Activated CD4-positive, alpha-beta T cell treated with anti-CD3 and anti-CD28 coated beads, Interleukin-2, amount 10 ng/mL, durations not matched to agents 24 days and 14 days (primary cell): ENCODE measurements at regions not wholly inside any gene's neighbourhood (a gene's known extent, or its start where the extent isn't known, plus 50 kb on each side); places are given as distances from the start of the nearest gene placed in this dataset.

Source experiments
- DNase-seq: peaks from one replicate; pipeline ENCODE4 v3.0.0; 2022
- H3K27ac Mint-ChIP-seq: one replicate; pipeline ENCODE4 v1.8.0; 2022; ENCODE audit warnings: mild to moderate bottlenecking, mixed read lengths
- H3K27me3 Mint-ChIP-seq: one replicate; pipeline ENCODE4 v1.8.0; 2022; ENCODE audit warnings: mixed read lengths
- H3K36me3 Mint-ChIP-seq: one replicate; pipeline ENCODE4 v1.8.0; 2022; ENCODE audit warnings: low read depth, mild to moderate bottlenecking, mixed read lengths
- H3K4me1 Mint-ChIP-seq: one replicate; pipeline ENCODE4 v1.8.0; 2021; ENCODE audit warnings: mixed read lengths
- H3K4me3 Mint-ChIP-seq: one replicate; pipeline ENCODE4 v1.8.0; 2022; ENCODE audit warnings: mild to moderate bottlenecking, moderate library complexity, mixed read lengths
- H3K9me3 Mint-ChIP-seq: one replicate; pipeline ENCODE4 v1.8.0; 2021; ENCODE audit warnings: mixed read lengths
- intact Hi-C: fragments of 100-400 bp; cut with micrococcal nuclease; formaldehyde crosslinking; loops from one replicate; pipeline ENCODE4 v1.15.1; 2023

DNA sequence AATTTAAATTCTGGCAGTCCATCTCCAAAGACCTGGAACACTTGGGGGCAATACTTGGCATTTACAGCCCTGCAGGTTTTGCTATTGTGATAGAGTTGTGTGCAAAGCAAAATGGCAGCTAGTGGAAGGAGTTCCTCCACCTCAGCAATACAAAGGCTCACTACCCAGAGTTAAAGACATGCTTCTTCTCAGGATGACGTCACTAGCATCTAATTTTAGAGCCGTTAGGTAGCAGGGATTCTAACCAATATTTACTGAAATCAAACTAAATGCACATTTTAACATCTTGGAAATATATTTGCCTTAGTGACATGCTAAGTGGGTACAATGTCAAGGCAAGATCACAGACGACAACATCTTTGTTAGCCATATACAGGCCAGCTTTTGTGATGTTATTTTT, 261.6 kb downstream of the MAN2A1 start:
- no peaks in the 10 kb centered on the region for H3K36me3 Mint-ChIP-seq
- no peak overlapping the region for H3K27ac Mint-ChIP-seq
- H3K4me1 Mint-ChIP-seq, result peaks cover 3% of the 10 kb centered on the region
- H3K27me3 Mint-ChIP-seq, result no peaks in the 10 kb centered on the region
- intact Hi-C loops, result no loop called here
- no peaks in the 10 kb centered on the region for H3K9me3 Mint-ChIP-seq
- no peak for DNase-seq
- no peak overlapping the region for H3K4me3 Mint-ChIP-seq

GRCh38 chr5:109951758-109952157, 262.0 kb downstream of the MAN2A1 start:
- intact Hi-C loops, result no loop called here
- no peaks in the 10 kb centered on the region for H3K27me3 Mint-ChIP-seq
- no peaks in the 10 kb centered on the region for H3K36me3 Mint-ChIP-seq
- DNase-seq, result peak; percentile 24
- no peak overlapping the region for H3K27ac Mint-ChIP-seq
- peaks cover under 1% of the 10 kb centered on the region for H3K4me1 Mint-ChIP-seq
- no peak overlapping the region for H3K4me3 Mint-ChIP-seq
- no peaks in the 10 kb centered on the region for H3K9me3 Mint-ChIP-seq

- no peak overlapping the region for H3K4me3 Mint-ChIP-seq
- H3K4me1 Mint-ChIP-seq, result no peaks in the 10 kb centered on the region
- peak; percentile 37 for DNase-seq
- no peaks in the 10 kb centered on the region for H3K36me3 Mint-ChIP-seq
- H3K27ac Mint-ChIP-seq, result no peak overlapping the region
- intact Hi-C loops, result no loop called here
- H3K9me3 Mint-ChIP-seq, result no peaks in the 10 kb centered on the region
- H3K27me3 Mint-ChIP-seq, result no peaks in the 10 kb centered on the region
These were observed 264.0 kb downstream of the MAN2A1 start for GRCh38 chr5:109953761-109954160.

GRCh38 chr5:109956884-109957283, 267.2 kb downstream of the MAN2A1 start:
- no peak for DNase-seq
- intact Hi-C loops, result no loop called here
- Mint-ChIP-seq H3K27ac (no peak overlapping the region), H3K27me3 (no peaks in the 10 kb centered on the region), H3K4me1 (no peaks in the 10 kb centered on the region), H3K36me3 (no peaks in the 10 kb centered on the region), H3K9me3 (no peaks in the 10 kb centered on the region), H3K4me3 (no peak overlapping the region)

GRCh38 chr5:109958082-109958481, 268.4 kb downstream of the MAN2A1 start:
- H3K4me1 Mint-ChIP-seq, result peaks cover 3% of the 10 kb centered on the region
- H3K36me3 Mint-ChIP-seq, result no peaks in the 10 kb centered on the region
- no peaks in the 10 kb centered on the region for H3K27me3 Mint-ChIP-seq
- H3K27ac Mint-ChIP-seq, result no peak overlapping the region
- intact Hi-C loops, result no loop called here
- no peak overlapping the region for H3K4me3 Mint-ChIP-seq
- no peak for DNase-seq
- H3K9me3 Mint-ChIP-seq, result no peaks in the 10 kb centered on the region

DNA sequence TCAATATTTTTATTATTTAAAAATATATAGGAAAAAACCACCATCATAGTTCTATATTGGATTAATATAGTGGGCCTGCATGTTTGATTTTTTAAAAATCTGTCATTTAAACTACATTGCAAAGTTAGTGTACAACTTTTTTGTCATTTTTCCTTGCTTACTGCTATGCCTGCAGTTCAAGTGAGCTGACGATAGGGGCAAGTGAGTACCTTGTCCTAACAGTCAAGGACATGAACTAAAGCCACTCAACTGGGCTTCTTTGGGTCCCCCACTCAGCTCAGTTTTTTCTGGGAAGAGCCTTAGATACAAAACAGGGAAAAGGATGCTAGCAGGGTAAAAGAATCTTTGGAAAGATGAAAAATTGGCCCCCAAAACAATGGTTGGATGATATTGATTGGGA, 269.9 kb downstream of the MAN2A1 start:
- no peak for DNase-seq
- intact Hi-C loops, result loop anchor here (10.0 kb wide), 1 partner anchor 125 kb away; no protein-coding TSS in a partner anchor
- Mint-ChIP-seq H3K4me3 (no peak overlapping the region), H3K9me3 (no peaks in the 10 kb centered on the region), H3K4me1 (peaks cover 6% of the 10 kb centered on the region), H3K27ac (no peak overlapping the region), H3K27me3 (no peaks in the 10 kb centered on the region), H3K36me3 (no peaks in the 10 kb centered on the region)

DNA sequence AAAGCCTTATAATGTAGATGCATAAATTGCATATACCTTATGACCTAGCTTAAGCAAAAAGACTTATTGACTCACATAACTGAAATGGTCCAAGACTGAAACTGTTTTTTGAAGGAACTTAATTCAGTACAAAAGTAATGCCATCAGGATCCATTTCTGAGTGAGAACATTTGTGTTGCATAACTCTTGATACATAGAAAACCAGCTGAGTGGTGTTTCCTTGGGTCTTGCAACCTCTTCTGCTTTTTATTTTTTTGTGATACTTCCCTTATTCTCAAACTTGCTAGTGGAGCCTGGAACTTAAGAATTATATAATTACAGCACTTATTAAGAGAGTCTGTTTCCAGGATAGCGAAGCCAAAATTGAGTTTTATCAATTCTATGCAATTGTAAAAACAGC, 272.0 kb downstream of the MAN2A1 start:
- no peak for DNase-seq
- no peaks in the 10 kb centered on the region for H3K27me3 Mint-ChIP-seq
- intact Hi-C loops, result loop anchor here (2.0 to 10.0 kb wide), 2 partner anchors 17 to 123 kb away; no protein-coding TSS in a partner anchor
- H3K27ac Mint-ChIP-seq, result no peak overlapping the region
- peaks cover 3% of the 10 kb centered on the region for H3K9me3 Mint-ChIP-seq
- peaks cover 6% of the 10 kb centered on the region for H3K4me1 Mint-ChIP-seq
- no peak overlapping the region for H3K4me3 Mint-ChIP-seq
- no peaks in the 10 kb centered on the region for H3K36me3 Mint-ChIP-seq

DNA sequence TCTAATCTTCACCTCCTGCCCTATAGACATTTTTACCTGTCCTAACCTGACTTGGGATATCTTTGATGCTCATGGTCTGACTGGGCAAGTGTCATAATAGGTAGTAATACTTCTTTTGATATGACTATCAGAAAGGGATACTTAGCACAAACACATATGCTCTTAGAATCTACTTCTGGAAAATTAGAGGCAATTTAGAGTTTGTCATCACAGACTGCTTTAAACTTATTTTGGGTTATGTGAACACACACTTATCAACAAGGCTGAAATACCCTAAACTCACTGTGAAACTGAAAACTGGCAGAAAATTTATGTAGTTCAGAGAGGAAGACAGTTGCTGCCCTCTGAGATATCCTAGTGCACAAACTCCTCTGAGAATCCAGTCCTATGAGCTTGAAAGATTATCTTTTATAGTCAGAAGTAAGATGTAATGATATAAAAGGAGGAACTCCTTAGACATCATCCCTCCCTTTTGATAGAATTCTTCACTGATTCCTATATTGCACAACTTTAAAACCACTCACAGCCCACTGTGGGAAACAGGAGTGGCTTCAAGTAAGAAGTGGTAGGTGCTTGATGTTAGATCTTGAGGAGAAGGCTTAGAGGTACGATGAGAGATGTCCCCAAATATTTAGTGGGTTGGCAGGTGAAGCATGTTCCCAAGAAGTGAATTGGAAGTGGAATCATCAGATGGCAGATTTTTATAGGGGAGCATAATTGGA, 273.3 kb downstream of the MAN2A1 start:
- no peak for DNase-seq
- no peaks in the 10 kb centered on the region for H3K36me3 Mint-ChIP-seq
- no peak overlapping the region for H3K4me3 Mint-ChIP-seq
- H3K27me3 Mint-ChIP-seq, result no peaks in the 10 kb centered on the region
- H3K9me3 Mint-ChIP-seq, result peaks cover 3% of the 10 kb centered on the region
- peaks cover 6% of the 10 kb centered on the region for H3K4me1 Mint-ChIP-seq
- intact Hi-C loops, result loop anchor here (2.0 to 10.0 kb wide), 2 partner anchors 18 to 122 kb away; no protein-coding TSS in a partner anchor
- no peak overlapping the region for H3K27ac Mint-ChIP-seq

GRCh38 chr5:109964136-109964535, 274.4 kb downstream of the MAN2A1 start:
- Mint-ChIP-seq H3K4me3 (no peak overlapping the region), H3K9me3 (peaks cover 3% of the 10 kb centered on the region), H3K4me1 (peaks cover 6% of the 10 kb centered on the region), H3K27ac (no peak overlapping the region), H3K36me3 (no peaks in the 10 kb centered on the region), H3K27me3 (no peaks in the 10 kb centered on the region)
- intact Hi-C loops, result loop anchor here (10.0 kb wide), 1 partner anchor 121 kb away; no protein-coding TSS in a partner anchor
- no peak for DNase-seq

DNA sequence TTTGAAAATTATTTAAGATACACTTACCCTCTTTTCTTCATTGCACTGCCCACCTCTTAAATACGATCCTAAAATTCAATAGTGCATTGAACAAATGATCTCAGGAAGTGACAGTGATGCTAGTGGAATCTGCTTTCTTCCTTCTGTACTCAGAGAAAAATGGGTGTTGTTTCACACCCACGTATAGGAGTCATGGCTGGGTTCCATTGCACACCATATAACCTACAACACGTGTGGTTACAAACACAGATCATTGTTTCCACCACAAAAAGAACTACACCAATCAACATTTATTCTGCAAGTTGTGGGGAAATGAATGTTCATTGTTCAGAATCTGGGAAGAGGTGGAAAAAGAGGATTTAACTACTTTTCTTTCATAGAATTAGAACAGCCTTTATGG, 275.9 kb downstream of the MAN2A1 start:
- H3K36me3 Mint-ChIP-seq, result no peaks in the 10 kb centered on the region
- H3K27ac Mint-ChIP-seq, result no peak overlapping the region
- no peaks in the 10 kb centered on the region for H3K27me3 Mint-ChIP-seq
- no peak overlapping the region for H3K4me3 Mint-ChIP-seq
- peaks cover 6% of the 10 kb centered on the region for H3K9me3 Mint-ChIP-seq
- intact Hi-C loops, result loop anchor here (10.0 kb wide), 1 partner anchor 119 kb away; no protein-coding TSS in a partner anchor
- H3K4me1 Mint-ChIP-seq, result peaks cover 6% of the 10 kb centered on the region
- no peak for DNase-seq

DNA sequence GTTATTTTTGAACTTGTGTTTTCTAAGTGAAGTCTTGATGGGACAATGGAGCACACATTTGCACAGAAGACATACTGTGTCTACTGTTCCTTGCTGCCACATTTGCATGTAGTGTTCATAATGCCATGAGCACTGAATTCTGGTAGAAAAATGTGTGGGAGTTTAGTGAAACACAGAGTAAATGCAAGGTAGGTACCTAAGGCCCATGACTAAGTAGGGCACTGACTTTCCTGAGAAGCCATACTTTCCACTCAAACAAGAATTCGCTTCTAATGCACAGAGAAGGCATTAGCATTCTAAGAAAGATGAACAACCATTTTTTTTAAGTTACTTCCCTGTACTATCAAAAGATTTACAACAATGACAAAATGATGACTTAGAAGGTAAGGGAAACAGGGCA, 282.2 kb downstream of the MAN2A1 start:
- Mint-ChIP-seq H3K27ac (no peak overlapping the region), H3K4me3 (no peak overlapping the region), H3K9me3 (peaks cover 3% of the 10 kb centered on the region), H3K4me1 (peaks cover 3% of the 10 kb centered on the region), H3K36me3 (no peaks in the 10 kb centered on the region), H3K27me3 (no peaks in the 10 kb centered on the region)
- DNase-seq, result no peak
- intact Hi-C loops, result no loop called here

DNA sequence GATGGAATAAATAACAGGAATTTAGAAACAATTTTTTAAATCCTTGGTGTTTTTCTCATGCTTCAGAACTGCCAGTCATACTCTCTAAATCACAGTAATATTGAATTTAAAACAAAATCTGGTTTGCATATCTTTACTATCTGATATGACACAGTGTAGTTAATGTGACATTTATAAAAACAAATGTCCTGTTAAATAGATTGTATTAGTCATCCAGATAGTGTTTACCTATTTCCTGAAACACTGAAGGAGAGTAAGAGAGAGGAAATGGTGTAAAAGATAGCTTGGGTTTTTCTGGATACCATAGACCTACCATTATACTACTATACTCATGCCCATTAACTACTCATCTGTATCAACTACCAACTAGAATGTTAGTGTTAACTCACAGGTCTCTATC, 292.3 kb downstream of the MAN2A1 start:
- no peak overlapping the region for H3K27ac Mint-ChIP-seq
- peaks cover 6% of the 10 kb centered on the region for H3K9me3 Mint-ChIP-seq
- no peak overlapping the region for H3K4me3 Mint-ChIP-seq
- intact Hi-C loops, result no loop called here
- H3K36me3 Mint-ChIP-seq, result no peaks in the 10 kb centered on the region
- H3K27me3 Mint-ChIP-seq, result no peaks in the 10 kb centered on the region
- DNase-seq, result no peak
- H3K4me1 Mint-ChIP-seq, result no peaks in the 10 kb centered on the region

DNA sequence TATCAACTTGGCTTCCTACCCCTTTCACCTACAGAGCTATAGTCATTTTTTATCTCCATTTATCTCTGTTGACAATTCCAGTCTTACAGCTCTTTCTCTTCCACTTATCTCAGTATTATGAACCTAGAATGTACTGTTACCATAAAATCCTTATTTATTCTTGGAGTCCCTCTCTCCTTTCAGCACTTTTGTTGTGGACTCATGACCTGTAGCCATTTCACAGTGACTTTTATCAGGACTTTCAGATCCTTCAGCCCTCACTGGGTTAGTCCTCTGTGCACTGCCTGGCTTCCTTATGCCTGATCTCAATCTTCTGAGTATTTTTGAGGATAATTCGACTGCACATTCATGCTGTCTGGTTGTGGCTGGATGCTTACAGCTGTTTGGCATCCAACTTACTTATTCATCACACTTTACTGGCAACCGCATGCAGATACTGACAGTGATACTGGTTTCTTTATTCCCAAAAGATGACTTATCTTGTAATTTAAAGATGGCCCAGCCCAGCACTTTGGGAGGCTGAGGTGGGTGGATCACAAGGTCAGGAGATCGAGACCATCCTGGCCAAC, 293.3 kb downstream of the MAN2A1 start:
- H3K4me3 Mint-ChIP-seq, result no peak overlapping the region
- H3K4me1 Mint-ChIP-seq, result no peaks in the 10 kb centered on the region
- H3K36me3 Mint-ChIP-seq, result no peaks in the 10 kb centered on the region
- no peaks in the 10 kb centered on the region for H3K27me3 Mint-ChIP-seq
- no peak overlapping the region for H3K27ac Mint-ChIP-seq
- intact Hi-C loops, result no loop called here
- peak; percentile 22 for DNase-seq
- H3K9me3 Mint-ChIP-seq, result peaks cover 9% of the 10 kb centered on the region

GRCh38 chr5:109986726-109987125, 297.0 kb downstream of the MAN2A1 start:
- H3K4me1 Mint-ChIP-seq, result no peaks in the 10 kb centered on the region
- intact Hi-C loops, result no loop called here
- no peaks in the 10 kb centered on the region for H3K27me3 Mint-ChIP-seq
- H3K9me3 Mint-ChIP-seq, result peaks cover 16% of the 10 kb centered on the region
- H3K4me3 Mint-ChIP-seq, result no peak overlapping the region
- peak; percentile 4 for DNase-seq
- no peak overlapping the region for H3K27ac Mint-ChIP-seq
- no peaks in the 10 kb centered on the region for H3K36me3 Mint-ChIP-seq
